DND-41 (cell line): ENCODE measurements at regions not wholly inside any gene's neighbourhood (a gene's known extent, or its start where the extent isn't known, plus 50 kb on each side); places are given as distances from the start of the nearest gene placed in this dataset.

ENCODE experiments used
- ATAC-seq: fragments of 200-7000 bp; cut with Tn5 transposase; 3 replicates; pipeline ENCODE4 v1.9.1; 2021; ENCODE audit warnings: low read depth; ENCODE audit not compliant: insufficient read depth
- DNase-seq: peaks from one replicate; pipeline ENCODE4 v3.0.0-alpha.2; 2020
- H2AFZ ChIP-seq: 2 replicates; pipeline ENCODE4 v1.6.0; 2012; ENCODE audit warnings: low read depth, low read length
- H3K27ac ChIP-seq: 2 replicates; pipeline ENCODE4 v1.5.1; 2012; ENCODE audit warnings: low read length, inconsistent platforms
- H3K27me3 ChIP-seq: fragments of 200-600 bp; sonication (generic); 2 replicates; pipeline ENCODE4 v1.6.0; 2012; ENCODE audit warnings: low read length, mild to moderate bottlenecking, inconsistent platforms; ENCODE audit not compliant: insufficient read depth, poor library complexity
- H3K36me3 ChIP-seq: 2 replicates; pipeline ENCODE4 v1.5.1; 2012; ENCODE audit warnings: low read length, inconsistent platforms; ENCODE audit not compliant: insufficient read depth
- H3K4me1 ChIP-seq: 2 replicates; pipeline ENCODE4 v1.5.1; 2012; ENCODE audit warnings: mild to moderate bottlenecking, low read length; ENCODE audit not compliant: insufficient read depth
- H3K4me2 ChIP-seq: 2 replicates; pipeline ENCODE4 v1.6.0; 2012; ENCODE audit warnings: mild to moderate bottlenecking, moderate library complexity, low read length, inconsistent platforms; ENCODE audit not compliant: insufficient read depth
- H3K4me3 ChIP-seq, 2 experiments: fragments of 200-600 bp in 1 of 2; shearing (Covaris generic) in 1 of 2; 2 replicates each; pipeline ENCODE4 v1.5.1; 2012 to 2016; ENCODE audit warnings: inconsistent platforms in 2 of 2, low read length in 2 of 2, mild to moderate bottlenecking in 2 of 2, low read depth in 1 of 2, moderate library complexity in 1 of 2
- H3K79me2 ChIP-seq: 2 replicates; pipeline ENCODE4 v1.6.0; 2012; ENCODE audit warnings: low read length, inconsistent platforms; ENCODE audit not compliant: insufficient read depth
- H3K9ac ChIP-seq: 2 replicates; pipeline ENCODE4 v1.6.0; 2012; ENCODE audit warnings: low read depth, mild to moderate bottlenecking, inconsistent platforms, low read length, moderate library complexity
- H3K9me3 ChIP-seq: 2 replicates; pipeline ENCODE4 v1.5.1; 2012; ENCODE audit warnings: low read length, moderate library complexity, mild to moderate bottlenecking, inconsistent platforms; ENCODE audit not compliant: insufficient read depth, severe bottlenecking
- H4K20me1 ChIP-seq: 2 replicates; pipeline ENCODE4 v1.6.0; 2012; ENCODE audit warnings: low read length; ENCODE audit not compliant: insufficient read depth
- EZH2 ChIP-seq: IDR thresholded peaks from 3 replicates; pipeline ENCODE4 v1.6.1; 2012; ENCODE audit warnings: borderline replicate concordance, low read depth, mild to moderate bottlenecking, moderate library complexity, low read length, inconsistent platforms; ENCODE audit not compliant: severe bottlenecking
- TF ChIP-seq, protein P1 (sequence below): IDR thresholded peaks from 2 replicates; pipeline ENCODE4 v1.5.1; 2012; ENCODE audit warnings: borderline replicate concordance, low read length, moderate library complexity, mild to moderate bottlenecking; ENCODE audit not compliant: poor library complexity, severe bottlenecking; ENCODE audit errors: extremely low read depth

DNA sequence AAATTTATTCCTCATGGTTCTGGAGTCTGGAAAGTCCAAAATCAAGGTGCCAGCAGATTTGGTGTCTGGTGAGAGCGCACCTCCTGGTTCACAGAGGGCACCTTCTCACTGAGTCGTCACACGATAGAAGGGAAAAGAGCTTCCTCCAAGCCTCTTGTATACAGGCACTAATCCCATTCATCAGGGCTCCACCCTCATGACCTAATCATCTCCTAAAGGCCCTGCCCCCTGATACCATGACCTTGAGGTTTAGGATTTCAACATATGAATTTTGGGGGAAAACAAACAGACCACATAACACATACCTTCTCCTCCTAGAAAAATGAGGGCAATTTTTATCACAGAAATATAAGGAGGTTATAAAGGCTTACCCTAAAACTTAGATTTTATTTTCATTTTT lies 88.0 kb upstream of the NFIA start:
- Histone ChIP-seq H3K9ac (no peak overlapping the region), H4K20me1 (no peaks in the 10 kb centered on the region), H3K4me3 (no peak overlapping the region), H3K9me3 (no peaks in the 10 kb centered on the region), H3K4me2 (no peak overlapping the region), H3K27me3 (no peaks in the 10 kb centered on the region), H3K79me2 (no peaks in the 10 kb centered on the region), H3K36me3 (no peaks in the 10 kb centered on the region), H2AFZ (no peak overlapping the region), H3K4me1 (no peaks in the 10 kb centered on the region), H3K27ac (no peak overlapping the region)
- no peak for ATAC-seq
- TF ChIP-seq, protein P1, sequence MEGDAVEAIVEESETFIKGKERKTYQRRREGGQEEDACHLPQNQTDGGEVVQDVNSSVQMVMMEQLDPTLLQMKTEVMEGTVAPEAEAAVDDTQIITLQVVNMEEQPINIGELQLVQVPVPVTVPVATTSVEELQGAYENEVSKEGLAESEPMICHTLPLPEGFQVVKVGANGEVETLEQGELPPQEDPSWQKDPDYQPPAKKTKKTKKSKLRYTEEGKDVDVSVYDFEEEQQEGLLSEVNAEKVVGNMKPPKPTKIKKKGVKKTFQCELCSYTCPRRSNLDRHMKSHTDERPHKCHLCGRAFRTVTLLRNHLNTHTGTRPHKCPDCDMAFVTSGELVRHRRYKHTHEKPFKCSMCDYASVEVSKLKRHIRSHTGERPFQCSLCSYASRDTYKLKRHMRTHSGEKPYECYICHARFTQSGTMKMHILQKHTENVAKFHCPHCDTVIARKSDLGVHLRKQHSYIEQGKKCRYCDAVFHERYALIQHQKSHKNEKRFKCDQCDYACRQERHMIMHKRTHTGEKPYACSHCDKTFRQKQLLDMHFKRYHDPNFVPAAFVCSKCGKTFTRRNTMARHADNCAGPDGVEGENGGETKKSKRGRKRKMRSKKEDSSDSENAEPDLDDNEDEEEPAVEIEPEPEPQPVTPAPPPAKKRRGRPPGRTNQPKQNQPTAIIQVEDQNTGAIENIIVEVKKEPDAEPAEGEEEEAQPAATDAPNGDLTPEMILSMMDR = no peak
- TF ChIP-seq EZH2 = no peak
- no peak for DNase-seq

DNA sequence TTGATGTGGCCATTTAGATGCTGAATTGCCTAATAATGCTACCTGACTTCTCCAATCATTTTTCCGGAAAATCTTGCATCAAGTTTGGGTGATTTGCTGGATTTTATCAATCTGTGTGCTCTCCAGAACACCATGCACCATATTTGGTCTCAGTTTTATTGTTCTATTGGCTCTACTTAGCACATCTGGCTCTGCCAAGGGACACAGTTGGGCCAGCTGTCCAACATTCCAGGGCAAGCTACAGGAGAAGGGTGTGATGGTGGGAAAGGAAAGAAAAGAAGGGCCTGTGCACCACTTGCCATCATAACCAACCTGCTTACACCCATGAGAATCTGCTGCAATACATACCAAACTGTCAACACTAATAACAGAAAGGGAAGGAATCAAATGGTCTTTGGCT lies 90.2 kb upstream of the NFIA start:
- Histone ChIP-seq H3K79me2 (no peaks in the 10 kb centered on the region), H3K4me2 (no peak overlapping the region), H3K36me3 (no peaks in the 10 kb centered on the region), H4K20me1 (no peaks in the 10 kb centered on the region), H3K9ac (no peak overlapping the region), H3K4me1 (no peaks in the 10 kb centered on the region), H3K27ac (no peak overlapping the region), H3K4me3 (no peak overlapping the region), H2AFZ (no peak overlapping the region), H3K9me3 (no peaks in the 10 kb centered on the region), H3K27me3 (no peaks in the 10 kb centered on the region)
- TF ChIP-seq, protein P1 = no peak
- no peak for TF ChIP-seq EZH2
- DNase-seq (no peak), ATAC-seq (no peak)

DNA sequence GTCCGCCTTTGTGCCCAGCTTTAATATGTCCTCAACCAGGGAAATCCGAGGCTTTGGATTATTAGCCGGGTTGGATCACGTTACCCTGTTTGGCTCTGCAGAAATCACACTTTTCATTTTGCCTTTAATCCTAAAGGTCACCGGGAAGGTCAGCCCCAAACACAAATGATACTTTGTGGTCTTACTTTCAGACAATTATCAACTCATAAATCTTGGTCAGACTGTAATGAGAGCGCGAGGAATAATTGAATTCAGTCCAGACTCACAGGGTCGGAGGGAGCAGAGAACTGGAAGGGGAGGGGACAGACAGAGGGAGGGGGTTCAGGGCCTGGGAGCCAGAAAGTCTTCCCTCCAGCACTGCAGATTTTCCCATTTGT lies 91.7 kb upstream of the NFIA start:
- no peak for TF ChIP-seq EZH2
- TF ChIP-seq, protein P1 = no peak

DNA sequence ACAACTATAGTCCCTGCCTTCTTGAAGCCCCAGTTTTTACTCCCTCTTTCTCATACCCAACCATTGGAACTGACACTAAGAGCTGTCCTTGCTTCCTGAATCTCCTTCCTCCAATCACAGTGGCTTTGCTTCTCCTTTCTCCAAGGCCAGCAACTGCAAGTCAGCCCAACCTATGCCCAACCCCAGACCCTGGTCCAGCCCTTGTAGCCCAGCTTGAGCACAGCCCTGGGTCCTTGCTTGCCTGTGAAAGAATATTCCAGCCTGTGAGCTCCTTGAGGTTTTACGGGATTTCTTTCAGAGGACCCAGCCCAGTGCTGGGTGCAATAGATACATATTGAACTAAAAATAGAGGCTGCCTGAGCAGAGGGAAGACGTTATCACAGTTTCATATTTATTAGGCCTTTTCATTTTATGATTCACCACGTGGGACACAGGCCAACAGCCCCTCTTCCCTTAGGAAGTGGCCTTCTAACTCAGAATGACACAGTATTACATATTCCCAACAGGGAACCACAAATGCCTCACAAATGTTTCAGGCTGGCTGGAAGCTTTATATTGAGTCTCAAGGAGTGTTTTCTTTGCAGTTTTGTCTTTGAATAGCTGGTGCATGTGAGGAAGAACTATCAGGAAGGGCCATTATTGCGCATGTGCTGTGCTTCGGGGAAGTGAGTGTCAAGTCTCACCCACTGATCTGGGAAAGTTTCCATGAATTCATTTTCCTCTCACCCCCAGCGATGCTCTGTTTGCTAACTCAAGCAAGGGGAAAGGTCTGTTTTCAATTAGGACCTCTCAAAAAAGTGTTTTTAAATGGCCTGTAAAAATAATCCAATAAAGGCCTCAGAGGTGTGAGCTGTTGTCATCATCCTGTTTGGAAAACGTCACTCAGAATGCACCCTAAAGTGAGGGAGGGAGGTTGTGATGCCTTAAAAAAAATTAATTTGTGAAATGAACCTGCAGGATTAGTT lies 92.3 kb upstream of the NFIA start:
- H3K36me3 ChIP-seq = no peaks in the 10 kb centered on the region
- no peak for TF ChIP-seq EZH2
- TF ChIP-seq, protein P1 = no peak
- H3K4me3 ChIP-seq = no peak overlapping the region
- no peaks in the 10 kb centered on the region for H3K9me3 ChIP-seq
- DNase-seq (no peak), ATAC-seq (no peak)
- no peak overlapping the region for H3K9ac ChIP-seq
- H3K4me1 ChIP-seq = no peaks in the 10 kb centered on the region
- no peak overlapping the region for H3K27ac ChIP-seq
- H3K79me2 ChIP-seq = no peaks in the 10 kb centered on the region
- no peaks in the 10 kb centered on the region for H3K27me3 ChIP-seq
- no peaks in the 10 kb centered on the region for H4K20me1 ChIP-seq
- no peak overlapping the region for H2AFZ ChIP-seq
- no peak overlapping the region for H3K4me2 ChIP-seq

More for the DNA sequence above, 91.7 kb upstream of the NFIA start:
- Histone ChIP-seq H3K4me1 (no peaks in the 10 kb centered on the region), H3K9ac (no peak overlapping the region), H3K36me3 (no peaks in the 10 kb centered on the region), H4K20me1 (no peaks in the 10 kb centered on the region), H3K79me2 (no peaks in the 10 kb centered on the region), H3K4me2 (no peak overlapping the region), H3K27me3 (no peaks in the 10 kb centered on the region), H3K4me3 (no peak overlapping the region), H3K27ac (no peak overlapping the region), H2AFZ (no peak overlapping the region), H3K9me3 (no peaks in the 10 kb centered on the region)
- ATAC-seq (no peak), DNase-seq (no peak)
